GM10266 (cell line): ENCODE measurements at regions not wholly inside any gene's neighbourhood (a gene's known extent, or its start where the extent isn't known, plus 50 kb on each side); places are given as distances from the start of the nearest gene placed in this dataset.

ENCODE experiments used
- DNase-seq: peaks from one replicate; pipeline ENCODE4 v3.0.0; 2012; ENCODE audit errors: extremely low spot score
- CTCF ChIP-seq: IDR thresholded peaks from 2 replicates; pipeline ENCODE4 v1.5.1; 2012; ENCODE audit warnings: mild to moderate bottlenecking, low read depth; ENCODE audit not compliant: control insufficient read depth, insufficient read depth; ENCODE audit errors: missing control alignments

- TF ChIP-seq CTCF = no peak
- no peak for DNase-seq
Measured at GRCh38 chr1:244349581-244350001, 102.1 kb downstream of the ADSS2 start.

DNA sequence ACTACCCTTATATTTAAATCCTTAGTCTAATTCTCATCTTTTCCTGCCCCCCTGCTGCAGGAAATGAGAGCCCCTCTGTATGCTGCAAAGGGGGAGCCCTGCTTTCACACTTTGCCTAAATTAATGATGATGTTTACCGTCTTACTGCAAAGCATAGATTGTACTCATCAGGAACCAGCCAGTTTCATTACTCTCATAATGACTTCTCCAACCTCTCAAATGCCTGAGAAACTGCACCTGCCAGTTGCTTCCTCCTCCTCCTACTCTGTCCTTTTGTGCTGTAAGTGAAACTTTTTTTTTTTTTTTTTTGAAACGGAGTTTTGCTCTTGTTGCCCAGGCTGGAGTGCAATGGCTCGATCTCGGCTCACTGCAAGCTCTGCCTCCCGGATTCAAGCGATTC lies 101.7 kb downstream of the ADSS2 start:
- DNase-seq = no peak
- TF ChIP-seq CTCF = no peak

GRCh38 chr1:244352156-244352830 lies 99.4 kb downstream of the ADSS2 start:
- TF ChIP-seq CTCF = no peak
- no peak for DNase-seq

DNA sequence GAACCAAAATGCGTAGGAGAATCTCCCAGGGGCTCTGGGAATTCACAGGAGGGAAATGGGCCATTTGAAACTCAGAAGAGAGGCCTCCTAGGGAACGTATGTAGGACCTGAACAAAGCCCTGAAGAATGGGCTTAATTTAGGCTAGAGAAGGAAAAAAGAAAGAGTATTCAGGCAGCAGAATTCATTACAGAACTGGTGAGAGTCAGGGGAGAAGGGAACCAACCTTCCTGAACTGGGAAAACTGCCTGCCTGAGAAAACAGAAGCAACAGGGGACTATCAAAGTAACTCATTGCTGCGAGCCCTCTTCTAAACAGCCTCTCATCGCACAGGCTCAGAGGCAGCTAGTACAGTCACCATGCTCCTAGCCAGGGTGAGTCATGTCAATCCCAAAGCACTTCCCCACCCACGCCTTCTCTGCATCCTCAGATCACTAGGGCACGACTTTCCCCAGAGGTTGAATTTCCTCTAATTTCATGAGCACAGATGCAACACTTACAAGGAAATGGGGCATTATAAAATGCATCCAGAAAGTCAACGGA lies 98.1 kb downstream of the ADSS2 start:
- no peak for TF ChIP-seq CTCF
- peak; percentile 41 for DNase-seq

DNA sequence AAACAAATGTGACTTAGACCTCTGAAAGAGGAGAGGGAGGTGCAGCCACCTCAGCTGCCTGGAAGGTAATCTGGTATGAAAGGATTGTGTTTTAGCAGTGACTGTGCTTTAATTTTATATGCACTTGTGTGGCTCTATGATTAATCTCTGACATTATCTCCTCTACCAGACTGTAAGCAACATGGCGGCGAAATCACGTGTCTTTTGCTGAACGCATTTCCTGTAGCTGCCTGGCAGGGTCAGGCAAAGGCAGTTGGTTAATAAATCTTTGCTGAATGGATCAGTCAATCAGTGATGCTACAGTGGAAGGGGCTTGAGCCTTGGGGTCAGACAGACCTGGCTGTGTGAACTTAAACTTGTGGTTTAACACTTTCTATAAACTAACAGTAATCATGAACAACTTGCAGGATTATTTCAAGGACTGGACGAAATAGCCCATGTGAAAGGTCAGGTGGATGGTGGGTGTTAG lies 96.9 kb downstream of the ADSS2 start:
- DNase-seq = no peak
- no peak for TF ChIP-seq CTCF

- DNase-seq = no peak
Measured at GRCh38 chr1:244356376-244356775, 95.3 kb downstream of the ADSS2 start.

More at GRCh38 chr1:244356376-244356775, 95.3 kb downstream of the ADSS2 start:
- TF ChIP-seq CTCF = no peak
